ENCODE measurements at regions not wholly inside any gene's neighbourhood (a gene's known extent, or its start where the extent isn't known, plus 50 kb on each side); places are given as distances from the start of the nearest gene placed in this dataset.

DNA sequence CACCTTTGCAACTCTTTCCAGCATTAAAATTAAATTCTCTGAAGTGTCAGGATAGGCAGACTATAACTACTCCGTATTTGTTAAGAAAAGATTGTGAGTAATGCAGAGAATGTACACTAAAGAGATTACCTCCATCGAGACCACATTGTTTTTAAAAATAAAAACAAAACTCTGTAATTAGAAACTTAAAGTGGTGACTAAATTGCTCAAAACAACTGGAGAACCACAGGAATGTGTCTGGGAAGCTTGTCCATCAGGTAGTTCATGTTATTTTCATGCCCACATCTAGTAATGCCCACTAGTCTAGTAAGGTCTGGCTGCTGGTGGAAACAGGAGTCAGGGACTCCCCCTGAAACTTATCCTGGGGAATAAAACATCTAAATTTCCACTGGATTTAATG, 103.0 kb upstream of the FOXQ1 start:
- no peaks in the 10 kb centered on the region for H3F3A ChIP-seq (ENCODE audit: low read depth)
- no peaks in the 10 kb centered on the region for H3K9me3 ChIP-seq (ENCODE audit: low read depth)
- H3K27me3 ChIP-seq, result no peaks in the 10 kb centered on the region
- Mint-ChIP-seq H3K27ac (no peak overlapping the region), H3K4me1 (no peaks in the 10 kb centered on the region), H3K27me3 (ENCODE audit: insufficient read depth, low read depth) (peaks cover 5% of the 10 kb centered on the region), H3K9me3 (no peaks in the 10 kb centered on the region), H3K4me3 (no peak overlapping the region), H3K36me3 (no peaks in the 10 kb centered on the region)
- no peak for TF ChIP-seq EZH2phosphoT487 (IDR thresholded peaks at IDR 0.05)
- TF ChIP-seq EZH2 (IDR thresholded peaks at IDR 0.05), result no peak
- TF ChIP-seq, protein P1, sequence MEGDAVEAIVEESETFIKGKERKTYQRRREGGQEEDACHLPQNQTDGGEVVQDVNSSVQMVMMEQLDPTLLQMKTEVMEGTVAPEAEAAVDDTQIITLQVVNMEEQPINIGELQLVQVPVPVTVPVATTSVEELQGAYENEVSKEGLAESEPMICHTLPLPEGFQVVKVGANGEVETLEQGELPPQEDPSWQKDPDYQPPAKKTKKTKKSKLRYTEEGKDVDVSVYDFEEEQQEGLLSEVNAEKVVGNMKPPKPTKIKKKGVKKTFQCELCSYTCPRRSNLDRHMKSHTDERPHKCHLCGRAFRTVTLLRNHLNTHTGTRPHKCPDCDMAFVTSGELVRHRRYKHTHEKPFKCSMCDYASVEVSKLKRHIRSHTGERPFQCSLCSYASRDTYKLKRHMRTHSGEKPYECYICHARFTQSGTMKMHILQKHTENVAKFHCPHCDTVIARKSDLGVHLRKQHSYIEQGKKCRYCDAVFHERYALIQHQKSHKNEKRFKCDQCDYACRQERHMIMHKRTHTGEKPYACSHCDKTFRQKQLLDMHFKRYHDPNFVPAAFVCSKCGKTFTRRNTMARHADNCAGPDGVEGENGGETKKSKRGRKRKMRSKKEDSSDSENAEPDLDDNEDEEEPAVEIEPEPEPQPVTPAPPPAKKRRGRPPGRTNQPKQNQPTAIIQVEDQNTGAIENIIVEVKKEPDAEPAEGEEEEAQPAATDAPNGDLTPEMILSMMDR (IDR thresholded peaks at IDR 0.05), result no peak
- no peaks in the 10 kb centered on the region for H3K36me3 ChIP-seq
- DNase-seq (ENCODE audit: low spot score), result no peak
- H2AFZ ChIP-seq (replicated peaks), result no peak overlapping the region
- H3K79me2 ChIP-seq (ENCODE audit: low read depth), result no peaks in the 10 kb centered on the region
- no peak overlapping the region for H3K27ac ChIP-seq
- no peak overlapping the region for H3K4me2 ChIP-seq
- no peaks in the 10 kb centered on the region for H3K4me1 ChIP-seq
- no peak overlapping the region for H3K4me3 ChIP-seq
- no peak overlapping the region for H3K9ac ChIP-seq
- no peaks in the 10 kb centered on the region for H4K20me1 ChIP-seq (ENCODE audit: low read depth)

DNA sequence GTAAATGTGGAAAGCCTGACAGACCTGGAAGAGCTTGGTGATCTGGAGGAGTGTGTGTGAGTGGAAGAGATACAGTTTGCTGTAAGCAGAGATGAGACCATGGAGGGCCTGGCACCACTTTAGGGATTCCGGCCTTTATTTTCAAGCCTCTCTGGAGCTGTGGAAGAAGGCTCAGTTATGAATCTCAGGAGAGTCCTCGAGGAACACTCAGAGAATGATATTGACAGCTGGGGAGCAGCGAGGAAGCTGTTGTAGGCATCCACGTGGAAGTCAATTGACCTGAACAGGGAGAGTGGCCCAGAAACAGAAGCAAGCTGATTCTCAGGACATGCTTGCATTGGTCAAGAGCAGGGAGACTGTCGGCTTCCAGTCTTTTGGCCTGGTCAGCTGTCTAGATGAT, 108.4 kb upstream of the FOXQ1 start:
- H3K27me3 Mint-ChIP-seq (ENCODE audit: insufficient read depth, low read depth), result peaks cover 7% of the 10 kb centered on the region
- H3K4me1 Mint-ChIP-seq, result peaks cover 23% of the 10 kb centered on the region
- no peak overlapping the region for H3K4me3 Mint-ChIP-seq
- H3K9me3 Mint-ChIP-seq, result no peaks in the 10 kb centered on the region
- no peaks in the 10 kb centered on the region for H3K9me3 ChIP-seq (ENCODE audit: low read depth)
- H3K27ac ChIP-seq, result no peak overlapping the region
- no peak overlapping the region for H3K9ac ChIP-seq
- TF ChIP-seq EZH2 (IDR thresholded peaks at IDR 0.05), result no peak
- H3K36me3 ChIP-seq, result no peaks in the 10 kb centered on the region
- H3K4me2 ChIP-seq, result no peak overlapping the region
- H4K20me1 ChIP-seq (ENCODE audit: low read depth), result no peaks in the 10 kb centered on the region
- no peaks in the 10 kb centered on the region for H3K36me3 Mint-ChIP-seq
- no peaks in the 10 kb centered on the region for H3K79me2 ChIP-seq (ENCODE audit: low read depth)
- H3K4me1 ChIP-seq, result no peaks in the 10 kb centered on the region
- no peaks in the 10 kb centered on the region for H3K27me3 ChIP-seq
- DNase-seq (ENCODE audit: low spot score), result no peak
- H3K27ac Mint-ChIP-seq, result no peak overlapping the region
- H3F3A ChIP-seq (ENCODE audit: low read depth), result no peaks in the 10 kb centered on the region
- no peak overlapping the region for H2AFZ ChIP-seq (replicated peaks)
- no peak overlapping the region for H3K4me3 ChIP-seq

DNA sequence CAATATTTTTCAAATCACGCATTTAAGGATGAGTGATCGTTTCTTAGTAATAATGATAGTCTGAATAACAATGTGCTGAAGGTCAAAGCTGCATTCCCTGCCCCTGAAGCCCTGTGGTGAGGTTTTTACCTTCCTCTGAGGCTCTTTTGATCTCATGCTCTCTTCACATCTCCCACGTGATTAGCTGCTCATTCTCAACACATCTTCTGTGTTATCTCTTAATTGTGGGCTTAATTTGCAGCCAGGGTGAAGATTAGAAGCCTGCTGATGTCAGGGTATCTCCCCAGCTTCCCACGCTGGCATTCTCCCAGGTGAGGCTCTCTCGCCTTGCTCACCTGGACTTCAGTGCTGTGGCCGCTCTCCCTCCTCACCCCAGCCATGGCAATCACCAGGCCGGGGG, 109.7 kb upstream of the FOXQ1 start:
- no peak overlapping the region for H3K4me3 ChIP-seq
- H3K9ac ChIP-seq, result no peak overlapping the region
- H3K36me3 Mint-ChIP-seq, result no peaks in the 10 kb centered on the region
- TF ChIP-seq EZH2 (IDR thresholded peaks at IDR 0.05) (no peak), EZH2phosphoT487 (IDR thresholded peaks at IDR 0.05) (no peak)
- TF ChIP-seq, protein P1 (IDR thresholded peaks at IDR 0.05), result no peak
- H3K4me3 Mint-ChIP-seq, result no peak overlapping the region
- no peaks in the 10 kb centered on the region for H3K36me3 ChIP-seq
- H3K4me1 ChIP-seq, result peaks cover 5% of the 10 kb centered on the region
- H3K9me3 Mint-ChIP-seq, result no peaks in the 10 kb centered on the region
- peak overlapping the region; percentile 15 for H3K27ac Mint-ChIP-seq
- H3K27me3 ChIP-seq, result no peaks in the 10 kb centered on the region
- DNase-seq (ENCODE audit: low spot score), result no peak
- no peaks in the 10 kb centered on the region for H4K20me1 ChIP-seq (ENCODE audit: low read depth)
- no peak overlapping the region for H3K4me2 ChIP-seq
- H3K27ac ChIP-seq, result no peak overlapping the region
- H3K79me2 ChIP-seq (ENCODE audit: low read depth), result no peaks in the 10 kb centered on the region
- no peak overlapping the region for H2AFZ ChIP-seq (replicated peaks)
- H3K4me1 Mint-ChIP-seq, result peaks cover 23% of the 10 kb centered on the region
- peaks cover 7% of the 10 kb centered on the region for H3K27me3 Mint-ChIP-seq (ENCODE audit: insufficient read depth, low read depth)
- H3F3A ChIP-seq (ENCODE audit: low read depth), result no peaks in the 10 kb centered on the region
- H3K9me3 ChIP-seq (ENCODE audit: low read depth), result no peaks in the 10 kb centered on the region

DNA sequence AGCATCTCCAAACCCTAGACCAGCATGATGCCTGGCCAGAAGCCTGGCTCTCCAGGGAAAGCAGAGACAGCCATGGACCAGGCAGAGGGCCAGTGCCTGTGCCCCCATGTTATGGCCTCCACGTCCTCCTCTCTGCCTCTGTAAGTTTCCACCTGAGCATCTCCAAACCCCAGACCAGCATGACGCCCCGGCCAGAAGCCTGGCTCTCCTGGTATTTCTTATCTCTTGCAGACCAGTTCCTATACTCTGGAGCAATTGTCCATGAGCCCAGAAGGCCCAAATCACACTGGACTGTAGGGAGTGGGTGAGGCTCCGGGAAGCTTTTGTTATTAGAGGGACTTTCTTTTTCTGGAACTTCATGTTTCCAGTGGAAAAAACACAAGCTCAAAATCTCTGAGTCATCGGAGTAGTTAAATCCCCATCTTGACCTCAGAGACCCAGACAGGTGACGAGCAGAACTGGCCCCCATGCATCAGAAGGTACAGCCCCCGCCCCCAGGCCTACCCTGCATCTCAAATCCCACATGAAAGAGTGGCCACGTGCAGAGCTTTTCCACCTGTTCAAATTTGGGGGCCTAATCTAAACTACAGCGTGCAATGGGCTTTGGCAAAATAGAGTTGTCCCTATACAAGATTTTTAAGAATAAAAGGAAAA, 110.2 kb upstream of the FOXQ1 start:
- Histone ChIP-seq H3F3A (ENCODE audit: low read depth) (no peaks in the 10 kb centered on the region), H3K9me3 (ENCODE audit: low read depth) (no peaks in the 10 kb centered on the region), H3K36me3 (no peaks in the 10 kb centered on the region), H3K4me1 (peaks cover 5% of the 10 kb centered on the region), H2AFZ (replicated peaks) (no peak overlapping the region), H3K27me3 (no peaks in the 10 kb centered on the region), H4K20me1 (ENCODE audit: low read depth) (no peaks in the 10 kb centered on the region), H3K4me2 (no peak overlapping the region), H3K79me2 (ENCODE audit: low read depth) (no peaks in the 10 kb centered on the region), H3K27ac (no peak overlapping the region), H3K4me3 (no peak overlapping the region), H3K9ac (no peak overlapping the region)
- Mint-ChIP-seq H3K4me3 (no peak overlapping the region), H3K27me3 (ENCODE audit: insufficient read depth, low read depth) (peaks cover 7% of the 10 kb centered on the region), H3K27ac (no peak overlapping the region), H3K4me1 (peaks cover 23% of the 10 kb centered on the region), H3K9me3 (no peaks in the 10 kb centered on the region), H3K36me3 (no peaks in the 10 kb centered on the region)
- DNase-seq (ENCODE audit: low spot score), result no peak
- TF ChIP-seq EZH2phosphoT487 (IDR thresholded peaks at IDR 0.05) (no peak), EZH2 (IDR thresholded peaks at IDR 0.05) (no peak)
- TF ChIP-seq, protein P1 (IDR thresholded peaks at IDR 0.05), result no peak
